SH-SY5Y (cell line): ENCODE measurements at regions not wholly inside any gene's neighbourhood (a gene's known extent, or its start where the extent isn't known, plus 50 kb on each side); places are given as distances from the start of the nearest gene placed in this dataset.

Experiments used
- GATA2 ChIP-seq: IDR thresholded peaks from 2 replicates; pipeline ENCODE4 v1.6.1; 2011; ENCODE audit warnings: mild to moderate bottlenecking, low read depth, low read length
- GATA3 ChIP-seq: IDR thresholded peaks from 2 replicates; pipeline ENCODE4 v1.6.1; 2011; ENCODE audit warnings: low read depth, mild to moderate bottlenecking, low read length, moderate library complexity

DNA sequence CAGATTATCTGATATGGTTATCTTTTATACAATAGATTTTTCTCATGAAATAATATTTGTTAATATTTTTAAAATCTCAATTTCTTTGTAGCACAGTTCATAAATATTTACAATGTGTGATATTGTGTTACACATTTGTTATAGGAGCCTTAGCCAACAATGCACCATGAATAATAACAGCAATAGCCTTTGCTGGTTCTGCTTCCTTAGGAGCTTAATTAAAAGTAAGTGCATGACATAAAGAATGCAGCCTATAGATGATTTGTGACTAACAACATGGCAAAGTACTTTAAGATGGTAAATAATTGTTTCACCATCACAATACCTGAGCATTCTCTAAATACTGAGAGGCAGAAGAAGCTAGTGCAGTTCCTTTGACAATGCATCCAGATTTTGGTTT lies 156.3 kb upstream of the RASSF8 start:
- TF ChIP-seq GATA2 = no peak
- no peak for TF ChIP-seq GATA3
